GM21723 (cell line): ENCODE measurements at regions not wholly inside any gene's neighbourhood (a gene's known extent, or its start where the extent isn't known, plus 50 kb on each side); places are given as distances from the start of the nearest gene placed in this dataset.

Source experiments
- ATAC-seq: cut with Tn5 transposase; IDR thresholded peaks from one replicate; pipeline ENCODE4 v1.9.1; 2021; ENCODE audit warnings: mild to moderate bottlenecking, moderate library complexity; ENCODE audit not compliant: unreplicated experiment

DNA sequence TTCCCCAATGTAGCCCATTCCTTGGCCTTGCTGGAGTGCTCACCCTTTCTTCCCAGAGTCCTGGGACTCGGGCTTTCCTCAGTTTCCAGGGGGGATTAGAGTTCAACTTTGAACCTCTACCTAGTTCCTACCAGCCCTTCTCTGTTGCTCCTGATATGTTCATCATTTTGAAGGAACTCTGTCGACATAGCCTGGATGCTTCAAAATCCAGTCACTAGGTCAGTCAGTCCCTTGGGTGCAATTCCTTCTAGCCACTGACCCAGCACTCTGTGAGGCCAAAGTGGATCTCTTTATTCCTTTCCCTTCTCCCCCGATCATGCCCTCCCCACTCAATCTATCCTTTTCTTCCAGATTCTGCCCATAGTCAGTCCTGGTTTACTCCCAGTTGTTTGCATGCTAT is 72.3 kb upstream of the TMCC3 start:
- ATAC-seq, result no peak

DNA sequence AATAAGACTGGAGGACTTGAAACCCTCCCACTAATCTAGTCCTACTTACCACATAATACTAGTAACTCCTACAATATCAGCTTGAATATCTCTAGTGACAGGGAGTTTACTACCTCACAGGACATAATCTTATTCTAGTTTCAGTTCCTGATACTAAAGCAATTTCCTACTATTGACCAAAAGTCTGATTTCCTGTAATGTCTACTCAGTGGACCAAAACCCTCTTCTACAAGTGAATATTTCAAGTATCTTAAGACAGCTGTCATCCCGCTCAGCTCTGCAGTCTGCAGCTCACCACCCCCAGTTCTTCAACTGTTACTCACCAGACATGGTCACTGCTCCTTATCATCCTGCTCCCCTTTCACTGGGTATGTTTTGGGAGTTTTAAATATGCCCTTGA is 70.8 kb upstream of the TMCC3 start:
- ATAC-seq, result peak; percentile 83

DNA sequence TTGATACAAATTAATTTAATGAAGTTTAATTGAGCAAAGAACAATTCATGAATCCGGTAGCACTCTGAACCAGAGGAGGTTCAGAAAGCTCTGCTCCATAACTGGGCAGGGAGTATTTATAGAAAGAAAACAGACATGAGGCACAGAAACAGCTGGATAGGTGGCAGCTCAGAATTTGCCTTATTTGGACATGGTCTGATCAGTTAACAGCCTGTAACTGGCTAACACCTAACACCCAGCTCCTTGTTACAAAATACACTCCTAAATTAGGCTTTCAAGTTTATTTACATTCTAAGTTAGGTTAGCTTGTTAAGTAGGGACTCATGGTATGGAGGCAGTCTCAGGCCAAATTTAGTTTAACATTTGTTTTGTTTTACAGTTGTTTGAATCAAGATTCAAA is 67.8 kb upstream of the TMCC3 start:
- no peak for ATAC-seq

- no peak for ATAC-seq
Measured at GRCh38 chr12:94717656-94718055, 67.3 kb upstream of the TMCC3 start.

- ATAC-seq, result no peak
Measured at GRCh38 chr12:94717108-94717507, 66.8 kb upstream of the TMCC3 start.

- ATAC-seq, result no peak
Measured at GRCh38 chr12:94716339-94716738, 66.0 kb upstream of the TMCC3 start.

- ATAC-seq, result no peak
Measured at GRCh38 chr12:94714378-94715114, 64.2 kb upstream of the TMCC3 start.

DNA sequence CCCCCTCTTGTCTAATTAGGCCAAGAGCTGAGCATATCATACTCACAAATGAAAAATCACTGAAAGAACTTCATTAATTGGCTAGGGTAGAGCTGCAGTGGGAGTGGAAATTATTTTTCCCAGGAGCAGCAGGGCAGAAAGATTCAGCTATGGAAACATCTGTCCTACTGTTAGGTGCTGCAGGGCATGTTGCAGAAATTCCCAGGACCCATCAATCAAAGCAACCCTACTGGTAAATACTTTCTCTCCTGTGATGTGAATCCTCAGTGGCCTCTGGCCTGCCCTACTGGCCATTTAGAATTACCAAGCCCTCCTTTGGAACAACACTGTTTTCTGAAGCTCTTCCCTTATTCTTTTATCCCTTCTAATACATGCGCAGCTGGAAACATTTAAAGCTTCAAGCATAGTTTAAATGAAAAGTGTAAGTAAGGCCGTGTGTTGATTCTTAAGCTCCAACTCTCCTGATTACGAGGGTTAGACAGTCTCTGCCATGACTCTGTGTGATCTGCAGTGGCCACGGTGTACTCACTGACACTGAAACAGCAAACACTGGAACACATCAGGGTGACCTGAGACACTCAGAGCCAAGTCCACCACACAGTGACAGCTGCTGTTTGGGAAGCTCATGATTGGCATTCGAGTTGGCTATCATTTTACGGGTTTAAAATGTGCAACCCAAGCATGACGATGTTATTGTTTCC is 62.6 kb upstream of the TMCC3 start:
- no peak for ATAC-seq

- no peak for ATAC-seq
Measured at GRCh38 chr12:94710933-94711332, 60.6 kb upstream of the TMCC3 start.

DNA sequence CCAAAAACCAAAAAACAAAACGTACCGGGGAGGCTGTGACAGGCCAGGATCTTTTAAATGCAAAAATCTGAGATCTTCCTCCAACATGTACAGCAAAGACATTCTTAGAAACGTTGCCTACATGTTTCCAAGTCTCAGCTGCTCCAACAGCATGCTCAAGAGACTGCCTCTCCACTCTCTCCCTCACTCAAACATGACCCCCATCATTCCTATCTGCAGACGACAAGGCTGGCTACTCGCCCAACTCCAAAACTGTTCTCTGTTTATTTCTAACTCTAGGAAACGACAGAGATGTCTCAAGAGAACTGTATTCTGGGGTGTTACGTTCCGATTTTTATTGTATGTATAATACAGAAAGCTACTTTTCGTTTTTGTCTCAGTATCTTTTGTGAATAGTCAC is 57.5 kb upstream of the TMCC3 start:
- no peak for ATAC-seq

GRCh38 chr12:94707036-94707435 is 56.7 kb upstream of the TMCC3 start:
- ATAC-seq, result no peak

GRCh38 chr12:94706250-94706661 is 55.9 kb upstream of the TMCC3 start:
- ATAC-seq, result peak; percentile 73

DNA sequence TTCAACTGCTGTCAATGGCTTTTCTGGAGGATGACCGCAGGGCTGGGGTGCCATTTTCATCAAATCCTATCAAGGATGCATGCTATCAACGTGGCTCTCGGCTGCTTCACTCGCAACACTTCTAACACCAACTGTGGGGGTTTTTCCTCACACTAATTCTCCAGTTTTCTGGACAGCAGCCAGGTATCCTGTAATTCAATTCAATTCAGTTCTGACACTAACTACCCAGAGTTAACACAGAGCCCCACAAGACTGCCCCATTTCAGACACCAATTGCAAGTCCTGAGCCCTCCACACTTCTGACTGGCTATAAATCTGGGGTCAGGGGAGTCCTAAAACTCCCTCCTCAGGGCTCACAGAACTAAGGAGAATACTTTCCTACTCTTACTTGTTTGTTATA is 55.3 kb upstream of the TMCC3 start:
- no peak for ATAC-seq

DNA sequence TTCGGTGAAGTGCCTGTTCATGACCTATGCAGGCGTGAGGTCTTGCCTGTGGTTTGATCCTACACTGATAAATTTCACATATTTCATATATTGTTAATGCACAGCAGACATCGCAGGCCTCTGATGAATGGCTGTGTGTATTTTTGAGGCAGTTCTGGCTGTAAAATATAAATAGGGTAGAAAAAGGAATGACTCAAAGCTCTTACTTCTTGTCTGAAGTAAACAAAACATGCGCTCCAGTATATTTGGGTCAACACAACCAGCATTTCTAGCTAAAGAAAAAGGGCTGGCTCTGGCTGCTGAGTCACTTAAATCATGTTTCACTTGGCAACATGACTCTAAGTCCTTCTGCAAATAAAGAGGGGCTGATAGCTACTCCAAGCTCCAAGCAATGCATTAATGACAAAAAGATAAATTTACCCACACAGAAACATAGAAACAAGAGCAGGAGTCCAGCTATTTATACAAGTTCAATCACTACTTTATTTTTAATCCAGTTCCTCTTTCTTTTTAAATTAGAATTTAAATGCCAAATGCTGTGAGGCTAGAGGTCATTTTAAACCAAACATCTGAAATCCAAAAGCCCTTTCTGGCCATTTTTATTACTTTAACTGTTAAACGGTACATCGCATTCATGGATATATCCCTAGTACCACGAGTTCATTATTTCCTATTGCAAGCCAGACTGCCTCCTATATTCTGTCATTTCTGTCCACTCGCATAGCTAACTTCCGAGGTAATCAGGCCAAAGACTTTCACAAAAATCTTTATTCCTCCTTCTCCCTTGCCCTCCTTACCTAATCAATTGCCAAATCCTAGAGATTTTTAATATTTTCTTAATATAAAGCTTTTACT is 54.3 kb upstream of the TMCC3 start:
- ATAC-seq, result no peak

GRCh38 chr12:94702696-94703095 is 52.3 kb upstream of the TMCC3 start:
- ATAC-seq, result no peak

DNA sequence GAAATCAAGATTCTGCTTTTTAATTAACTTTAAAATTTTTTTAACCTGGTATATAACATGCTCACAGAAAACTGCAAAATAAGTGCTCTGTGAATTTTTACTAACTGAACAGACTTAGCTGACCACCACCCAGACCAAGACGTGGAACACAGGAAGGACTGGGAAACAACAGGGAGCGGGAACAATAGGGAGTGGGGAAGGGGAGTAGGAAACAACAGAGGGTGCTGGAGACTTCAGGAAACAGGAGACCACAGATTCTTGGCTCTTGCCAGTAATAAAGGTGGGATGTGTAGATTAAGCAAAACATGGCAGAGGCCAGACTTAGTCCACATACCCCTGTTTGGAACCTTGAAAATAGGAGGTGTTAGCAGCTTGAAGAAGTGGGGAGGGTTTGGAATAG is 51.4 kb upstream of the TMCC3 start:
- ATAC-seq, result no peak

DNA sequence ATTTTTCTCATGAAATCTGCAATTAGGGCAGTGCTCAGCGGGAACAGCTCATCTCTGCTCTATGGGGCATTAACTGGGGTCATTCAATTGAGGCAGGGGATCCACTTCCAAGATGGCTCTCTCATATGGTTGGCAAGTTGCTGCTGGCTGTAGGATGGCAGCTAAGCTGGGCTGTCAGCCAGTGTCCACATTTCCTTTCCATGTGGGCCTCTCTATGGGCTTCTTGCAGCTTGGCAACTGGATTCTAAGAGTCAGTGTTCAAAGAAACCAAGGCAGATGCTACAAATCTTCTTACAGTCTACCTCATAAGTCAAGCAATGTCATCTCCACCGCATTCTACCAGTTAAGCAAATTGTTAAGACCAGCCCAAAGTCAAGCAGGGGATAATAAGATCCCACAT is 50.3 kb upstream of the TMCC3 start:
- no peak for ATAC-seq
